OCI-LY7 (cell line): ENCODE measurements at regions not wholly inside any gene's neighbourhood (a gene's known extent, or its start where the extent isn't known, plus 50 kb on each side); places are given as distances from the start of the nearest gene placed in this dataset.

Experiments
- BruUV-seq: library from RNA; stranded (reverse); fragments of 400-500 nt; replicated peaks from 2 replicates; lab custom pipeline; 2021; lab: Mats Ljungman, UMichigan
- CTCF ChIA-PET: fragments of 300-600 bp; sonication (Branson Sonifier 250); formaldehyde crosslinking; loops from one replicate; lab custom pipeline; 2022; ENCODE audit warnings: antibody characterized with exemption; ENCODE audit not compliant: unreplicated experiment; lab: Charles Lee
- POLR2A ChIA-PET: fragments of 300-600 bp; sonication (Branson Sonifier 250); formaldehyde crosslinking; loops from one replicate; lab custom pipeline; 2022; ENCODE audit warnings: antibody characterized with exemption; lab: Charles Lee
- DNase-seq: peaks from one replicate; pipeline ENCODE4 v3.0.0-alpha.2; 2015; ENCODE audit warnings: low spot score
- H2AFZ ChIP-seq: fragments of 200-600 bp; sonication (generic), shearing (Covaris generic); 2 replicates; pipeline ENCODE4 v1.6.1; 2014; ENCODE audit warnings: mild to moderate bottlenecking, antibody characterized with exemption, low read length, moderate library complexity
- H3K27ac ChIP-seq: fragments of 200-600 bp; sonication (generic); 2 replicates; pipeline ENCODE4 v1.5.1; 2014; ENCODE audit warnings: mixed run types, low read depth, mild to moderate bottlenecking, moderate library complexity, low read length, inconsistent platforms; ENCODE audit not compliant: poor library complexity, severe bottlenecking
- H3K36me3 ChIP-seq: fragments of 200-600 bp; sonication (generic); 2 replicates; pipeline ENCODE4 v1.6.1; 2014; ENCODE audit warnings: mild to moderate bottlenecking, antibody characterized with exemption, low read length, moderate library complexity, mixed read lengths; ENCODE audit not compliant: insufficient read depth
- H3K4me1 ChIP-seq: fragments of 200-600 bp; sonication (generic); 2 replicates; pipeline ENCODE4 v1.5.1; 2014; ENCODE audit warnings: mild to moderate bottlenecking, low read length; ENCODE audit not compliant: insufficient read depth, poor library complexity, severe bottlenecking
- H3K4me2 ChIP-seq: fragments of 200-600 bp; sonication (generic); 2 replicates; pipeline ENCODE4 v1.6.1; 2014; ENCODE audit warnings: mild to moderate bottlenecking, low read length
- H3K4me3 ChIP-seq: fragments of 200-600 bp; sonication (generic); 2 replicates; pipeline ENCODE4 v1.5.1; 2014; ENCODE audit warnings: mild to moderate bottlenecking, low read depth, low read length; ENCODE audit not compliant: poor library complexity, severe bottlenecking
- H3K79me2 ChIP-seq: fragments of 200-600 bp; sonication (generic); 2 replicates; pipeline ENCODE4 v1.6.1; 2016; ENCODE audit warnings: low read depth, mild to moderate bottlenecking, low read length, moderate library complexity, mixed read lengths; ENCODE audit not compliant: insufficient read depth
- H3K9me2 ChIP-seq: fragments of 200-600 bp; sonication (generic); 2 replicates; pipeline ENCODE4 v1.6.1; 2016; ENCODE audit warnings: mild to moderate bottlenecking, low read length, mixed read lengths; ENCODE audit not compliant: insufficient read depth
- H3K9me3 ChIP-seq: fragments of 200-600 bp; sonication (generic); 2 replicates; pipeline ENCODE4 v1.6.1; 2014; ENCODE audit warnings: mild to moderate bottlenecking, mixed run types, low read length, mixed read lengths
- H4K20me1 ChIP-seq: fragments of 200-600 bp; sonication (generic); 2 replicates; pipeline ENCODE4 v1.6.1; 2014; ENCODE audit warnings: mild to moderate bottlenecking, antibody characterized with exemption, low read length, moderate library complexity, mixed read lengths; ENCODE audit not compliant: insufficient read depth
- EZH2phosphoT487 ChIP-seq: fragments of 200-600 bp; sonication (generic); IDR thresholded peaks from 2 replicates; pipeline ENCODE4 v1.6.1; 2018; ENCODE audit warnings: low read depth, borderline replicate concordance, mild to moderate bottlenecking, mixed run types, antibody characterized with exemption, low read length, moderate library complexity, mixed read lengths
- intact Hi-C: fragments of 100-400 bp; cut with micrococcal nuclease; formaldehyde crosslinking; loops from one replicate; pipeline ENCODE4 v1.10.0; 2022; ENCODE audit not compliant: unreplicated experiment
- TF ChIP-seq, protein P1 (sequence below): fragments of 200-600 bp; sonication (generic); conservative IDR thresholded peaks from 2 replicates; pipeline ENCODE4 v1.5.1; 2014; ENCODE audit warnings: mild to moderate bottlenecking, antibody characterized with exemption, low read length, moderate library complexity, mixed read lengths

- no peaks in the 10 kb centered on the region for H3K9me3 ChIP-seq
- no peak overlapping the region for H2AFZ ChIP-seq
- H3K4me1 ChIP-seq: no peaks in the 10 kb centered on the region
- intact Hi-C loops: no loop called here
- H3K36me3 ChIP-seq: no peaks in the 10 kb centered on the region
- ChIA-PET CTCF (no interaction called here), POLR2A (no interaction called here)
- H4K20me1 ChIP-seq: no peaks in the 10 kb centered on the region
- DNase-seq: no peak
- no peak for TF ChIP-seq EZH2phosphoT487
- TF ChIP-seq, protein P1, sequence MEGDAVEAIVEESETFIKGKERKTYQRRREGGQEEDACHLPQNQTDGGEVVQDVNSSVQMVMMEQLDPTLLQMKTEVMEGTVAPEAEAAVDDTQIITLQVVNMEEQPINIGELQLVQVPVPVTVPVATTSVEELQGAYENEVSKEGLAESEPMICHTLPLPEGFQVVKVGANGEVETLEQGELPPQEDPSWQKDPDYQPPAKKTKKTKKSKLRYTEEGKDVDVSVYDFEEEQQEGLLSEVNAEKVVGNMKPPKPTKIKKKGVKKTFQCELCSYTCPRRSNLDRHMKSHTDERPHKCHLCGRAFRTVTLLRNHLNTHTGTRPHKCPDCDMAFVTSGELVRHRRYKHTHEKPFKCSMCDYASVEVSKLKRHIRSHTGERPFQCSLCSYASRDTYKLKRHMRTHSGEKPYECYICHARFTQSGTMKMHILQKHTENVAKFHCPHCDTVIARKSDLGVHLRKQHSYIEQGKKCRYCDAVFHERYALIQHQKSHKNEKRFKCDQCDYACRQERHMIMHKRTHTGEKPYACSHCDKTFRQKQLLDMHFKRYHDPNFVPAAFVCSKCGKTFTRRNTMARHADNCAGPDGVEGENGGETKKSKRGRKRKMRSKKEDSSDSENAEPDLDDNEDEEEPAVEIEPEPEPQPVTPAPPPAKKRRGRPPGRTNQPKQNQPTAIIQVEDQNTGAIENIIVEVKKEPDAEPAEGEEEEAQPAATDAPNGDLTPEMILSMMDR: no peak
- no peak overlapping the region for H3K27ac ChIP-seq
- no peaks in the 10 kb centered on the region for H3K79me2 ChIP-seq
- H3K9me2 ChIP-seq: no peaks in the 10 kb centered on the region
- no peak overlapping the region for H3K4me3 ChIP-seq
- BruUV-seq: no TSS peak
- no peak overlapping the region for H3K4me2 ChIP-seq
These were observed 111.0 kb downstream of the ASB9 start for GRCh38 chrX:15158736-15159406.

DNA sequence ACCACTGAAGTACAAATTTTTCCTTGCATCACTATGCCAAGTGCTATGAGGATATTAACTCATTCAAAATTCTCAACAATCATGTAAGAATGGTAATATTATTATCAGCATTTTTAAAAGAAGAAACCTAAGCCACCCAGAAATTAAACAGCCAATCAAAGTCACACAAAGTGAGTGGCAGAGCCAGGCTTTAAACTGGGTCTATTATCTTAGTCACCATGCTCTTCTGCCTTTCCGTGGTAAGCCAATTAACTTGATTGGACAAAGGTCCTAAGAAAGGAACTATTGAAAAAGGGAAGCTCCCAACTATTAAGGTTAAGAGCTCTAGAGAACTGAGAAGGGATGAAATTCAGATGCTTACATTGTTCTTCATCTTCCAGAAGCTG is 111.5 kb downstream of the ASB9 start:
- no peaks in the 10 kb centered on the region for H3K9me2 ChIP-seq
- intact Hi-C loops: no loop called here
- no peak overlapping the region for H3K27ac ChIP-seq
- TF ChIP-seq, protein P1: no peak
- no peaks in the 10 kb centered on the region for H3K9me3 ChIP-seq
- H3K4me3 ChIP-seq: no peak overlapping the region
- ChIA-PET POLR2A (no interaction called here), CTCF (no interaction called here)
- no peaks in the 10 kb centered on the region for H3K79me2 ChIP-seq
- no peaks in the 10 kb centered on the region for H3K36me3 ChIP-seq
- H4K20me1 ChIP-seq: no peaks in the 10 kb centered on the region
- no peak for DNase-seq
- no peaks in the 10 kb centered on the region for H3K4me1 ChIP-seq
- H3K4me2 ChIP-seq: no peak overlapping the region
- no TSS peak for BruUV-seq
- no peak overlapping the region for H2AFZ ChIP-seq

DNA sequence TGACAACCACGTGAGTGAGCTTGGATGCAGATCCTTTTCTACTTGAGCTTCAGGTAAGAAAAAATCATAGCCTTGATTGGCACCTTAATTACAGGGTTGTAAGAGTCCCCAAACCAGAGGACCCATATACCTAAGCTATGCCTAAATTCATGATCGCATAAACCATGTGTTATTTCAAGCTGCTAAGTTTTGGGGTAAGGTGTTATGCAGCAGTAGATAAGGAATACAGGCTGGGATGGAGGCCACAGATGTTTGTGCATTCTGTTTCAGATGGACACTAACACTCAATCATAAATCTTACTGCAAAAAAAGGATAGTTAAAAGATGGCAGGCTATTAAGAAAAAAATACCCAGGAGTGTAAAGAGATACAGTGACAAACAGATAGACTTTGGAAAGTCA is 112.3 kb downstream of the ASB9 start:
- intact Hi-C loops: no loop called here
- ChIA-PET POLR2A (no interaction called here), CTCF (no interaction called here)
- no peak for DNase-seq
- H3K27ac ChIP-seq: no peak overlapping the region
- no TSS peak for BruUV-seq
- no peak overlapping the region for H3K4me3 ChIP-seq
- H3K36me3 ChIP-seq: no peaks in the 10 kb centered on the region
- no peaks in the 10 kb centered on the region for H3K9me3 ChIP-seq
- no peak overlapping the region for H2AFZ ChIP-seq
- TF ChIP-seq, protein P1: no peak
- no peak for TF ChIP-seq EZH2phosphoT487
- H4K20me1 ChIP-seq: no peaks in the 10 kb centered on the region
- H3K4me1 ChIP-seq: no peaks in the 10 kb centered on the region
- H3K9me2 ChIP-seq: no peaks in the 10 kb centered on the region
- no peak overlapping the region for H3K4me2 ChIP-seq
- no peaks in the 10 kb centered on the region for H3K79me2 ChIP-seq
